Adrenal gland (tissue), 9 donors: ENCODE measurements at regions not wholly inside any gene's neighbourhood (a gene's known extent, or its start where the extent isn't known, plus 50 kb on each side); places are given as distances from the start of the nearest gene placed in this dataset.

Source experiments
- DNase-seq, 7 donors: peaks; one replicate each; pipeline ENCODE4 v3.0.0-alpha.2; 2019 to 2020
- H3K27ac ChIP-seq, 5 donors: fragments of 200-600 bp; sonication (generic) in 4 of 5; 1 replicate in 3 of 5; 2 replicates in 2 of 5; pipeline versions ENCODE4 v1.5.1 to v1.8.0; 2016 to 2020; ENCODE audit warnings: mild to moderate bottlenecking in 1 of 5
- H3K27me3 ChIP-seq: fragments of 200-600 bp; 2 replicates; pipeline ENCODE4 v1.8.0; 2021
- H3K36me3 ChIP-seq, 2 donors: fragments of 200-600 bp; replicated peaks in 1 of 2; 1 replicate in 1 of 2; 2 replicates in 1 of 2; pipeline versions ENCODE4 v1.5.1 to v1.8.0; 2018 to 2022
- H3K4me1 ChIP-seq, 2 donors: fragments of 200-600 bp; replicated peaks in 1 of 2; 1 replicate in 1 of 2; 2 replicates in 1 of 2; pipeline versions ENCODE4 v1.5.1 to v1.8.0; 2018 to 2021
- H3K4me3 ChIP-seq, 4 donors: fragments of 200-600 bp; sonication (generic) in 3 of 4; one replicate each; pipeline ENCODE4 v1.5.1; 2016 to 2018
- H3K9me3 ChIP-seq, 3 donors: fragments of 200-600 bp; sonication (generic) in 1 of 3; replicated peaks in 1 of 3; 1 replicate in 2 of 3; 2 replicates in 1 of 3; pipeline versions ENCODE4 v1.5.1 to v1.8.0; 2016 to 2021
- CTCF ChIP-seq, 6 experiments: fragments of 450-650 bp in 4 of 6; fragments of 200-600 bp in 2 of 6; sonication (generic) in 1 of 6; IDR thresholded peaks; 1 replicate in 5 of 6; 2 replicates in 1 of 6; pipeline versions ENCODE4 v1.5.1 to v1.8.0; 2016 to 2021; ENCODE audit warnings: antibody characterized with exemption in 6 of 6, mild to moderate bottlenecking in 2 of 6, moderate library complexity in 1 of 6
- POLR2A ChIP-seq, 2 donors: fragments of 450-650 bp; IDR thresholded peaks; one replicate each; pipeline ENCODE4 v1.6.1; 2017; ENCODE audit warnings: antibody characterized with exemption in 2 of 2, mild to moderate bottlenecking in 2 of 2, moderate library complexity in 1 of 2
- WGBS, 4 donors: extraction: QIAGEN DNeasy Blood & Tissue Kit in 2 of 4; methylation state at CpG; one replicate each; pipeline versions ENCODE4 v1.1.5 to v1.1.7; 2013 to 2017; 5-methylcytosine and 5-hydroxymethylcytosine counted together
- intact Hi-C, 2 donors: fragments of 100-400 bp; cut with DNase I; formaldehyde crosslinking; loops; one replicate each; pipeline versions ENCODE4 v1.14.1 to v1.15.0; 2022 to 2023
- donor health status: healthy with polysubstance abuse.
- donor health status: Bipolar disorder and iron deficiency.
- donor health status: DM: yes; HTN: yes; CAD: no.
- donor health status: DM: no; HTN: no; CAD: no.
- donor health status: DM: no; HTN: no; CAD: no.

- Histone ChIP-seq H3K27me3 (no peaks in the 10 kb centered on the region), H3K27ac (no peak overlapping the region), H3K4me3 (no peak overlapping the region), H3K36me3 (no peaks in the 10 kb centered on the region), H3K4me1 (no peaks in the 10 kb centered on the region), H3K9me3 (no peaks in the 10 kb centered on the region)
- intact Hi-C loops: no loop called here
- TF ChIP-seq POLR2A (IDR thresholded peaks at IDR 0.05) (no peak), CTCF (IDR thresholded peaks at IDR 0.05) (no peak)
- DNase-seq: no peak
- 74 to 87% (median 83%) methylated on average over 2 of the region's 2 CpGs for WGBS, 4 donors
These were observed 75.7 kb upstream of the SNX2 start for GRCh38 chr5:122699201-122699600.

- intact Hi-C loops: loop anchor here in 1 of 2 donors (10.0 kb wide), 1 partner anchor 163 kb away; no protein-coding TSS in a partner anchor
- Histone ChIP-seq H3K4me3 (no peak overlapping the region), H3K27ac (no peak overlapping the region), H3K36me3 (no peaks in the 10 kb centered on the region), H3K27me3 (no peaks in the 10 kb centered on the region), H3K9me3 (no peaks in the 10 kb centered on the region), H3K4me1 (no peaks in the 10 kb centered on the region)
- TF ChIP-seq POLR2A (IDR thresholded peaks at IDR 0.05): no peak
- 80 to 90% (median 87%) methylated on average over 8 of the region's 8 CpGs for WGBS, 4 donors
- no peak for DNase-seq
These were observed 73.0 kb upstream of the SNX2 start for GRCh38 chr5:122701640-122702523.

- no peak overlapping the region for H3K27ac ChIP-seq
- no peaks in the 10 kb centered on the region for H3K36me3 ChIP-seq
- intact Hi-C loops: loop anchor here in 1 of 2 donors (10.0 kb wide), 1 partner anchor 162 kb away; no protein-coding TSS in a partner anchor
- H3K9me3 ChIP-seq: no peaks in the 10 kb centered on the region
- no peak for TF ChIP-seq POLR2A (IDR thresholded peaks at IDR 0.05)
- no peak for TF ChIP-seq CTCF (IDR thresholded peaks at IDR 0.05)
- DNase-seq: no peak
- no peaks in the 10 kb centered on the region for H3K4me1 ChIP-seq
- no peak overlapping the region for H3K4me3 ChIP-seq
- no peaks in the 10 kb centered on the region for H3K27me3 ChIP-seq
- WGBS, 4 donors: 63 to 87% (median 74%) methylated on average over 2 of the region's 2 CpGs
These were observed 72.4 kb upstream of the SNX2 start for GRCh38 chr5:122702524-122702875.

GRCh38 chr5:122703203-122703602 lies 71.7 kb upstream of the SNX2 start:
- no peak for DNase-seq
- Histone ChIP-seq H3K27me3 (no peaks in the 10 kb centered on the region), H3K4me1 (no peaks in the 10 kb centered on the region), H3K9me3 (no peaks in the 10 kb centered on the region), H3K36me3 (no peaks in the 10 kb centered on the region), H3K27ac (no peak overlapping the region), H3K4me3 (no peak overlapping the region)
- TF ChIP-seq CTCF (IDR thresholded peaks at IDR 0.05) (no peak), POLR2A (IDR thresholded peaks at IDR 0.05) (no peak)
- intact Hi-C loops: loop anchor here in 1 of 2 donors (10.0 kb wide), 1 partner anchor 162 kb away; no protein-coding TSS in a partner anchor
- 70 to 78% (median 75%) methylated on average over 4 of the region's 4 CpGs for WGBS, 4 donors
